SK-N-SH treated with all-trans-retinoic acid at 6 μM for 48 hours (cell line): ENCODE measurements at regions not wholly inside any gene's neighbourhood (a gene's known extent, or its start where the extent isn't known, plus 50 kb on each side); places are given as distances from the start of the nearest gene placed in this dataset.

Experiments used
- ATAC-seq: fragments of 200-7000 bp; cut with Tn5 transposase; 3 replicates; pipeline ENCODE4 v1.9.1; 2020; ENCODE audit warnings: mild to moderate bottlenecking, moderate library complexity
- ARNTL ChIP-seq: fragments of 450-650 bp; formaldehyde crosslinking; IDR thresholded peaks from 2 replicates; pipeline ENCODE4 v1.5.0; 2020; ENCODE audit warnings: low read depth, mild to moderate bottlenecking, moderate library complexity, borderline replicate concordance
- BACH2 ChIP-seq: fragments of 250-450 bp; sonication (Bioruptor Pico); IDR thresholded peaks from 2 replicates; pipeline ENCODE4 v1.9.0; 2021; ENCODE audit warnings: mild to moderate bottlenecking, borderline replicate concordance
- CREB5 ChIP-seq: fragments of 250-450 bp; sonication (Bioruptor Pico); IDR thresholded peaks from 2 replicates; pipeline ENCODE4 v1.5.1; 2020; ENCODE audit warnings: low read depth, mild to moderate bottlenecking, moderate library complexity
- CSDC2 ChIP-seq: fragments of 250-450 bp; sonication (Bioruptor Pico); IDR thresholded peaks from 2 replicates; pipeline ENCODE4 v1.5.0; 2020; ENCODE audit warnings: mild to moderate bottlenecking, moderate library complexity
- CSRNP3 ChIP-seq: fragments of 250-450 bp; sonication (Bioruptor Pico); IDR thresholded peaks from 2 replicates; pipeline ENCODE4 v1.5.1; 2021; ENCODE audit warnings: mild to moderate bottlenecking, moderate library complexity
- ESRRG ChIP-seq: fragments of 250-450 bp; sonication (Bioruptor Pico); IDR thresholded peaks from 2 replicates; pipeline ENCODE4 v1.6.1; 2021; ENCODE audit warnings: mild to moderate bottlenecking
- GLIS3 ChIP-seq: fragments of 250-450 bp; sonication (Bioruptor Pico); IDR thresholded peaks from 2 replicates; pipeline ENCODE4 v1.5.0; 2020; ENCODE audit warnings: mild to moderate bottlenecking, moderate library complexity
- ISL1 ChIP-seq: fragments of 250-450 bp; sonication (Bioruptor Pico); IDR thresholded peaks from 2 replicates; pipeline ENCODE4 v2.1.2; 2022; ENCODE audit warnings: mild to moderate bottlenecking, moderate library complexity
- OSR1 ChIP-seq: fragments of 250-450 bp; sonication (Bioruptor Pico); IDR thresholded peaks from 2 replicates; pipeline ENCODE4 v1.8.0; 2022; ENCODE audit warnings: moderate library complexity, mild to moderate bottlenecking, inconsistent platforms
- PATZ1 ChIP-seq: fragments of 250-450 bp; sonication (Bioruptor Pico); IDR thresholded peaks from 2 replicates; pipeline ENCODE4 v1.8.0; 2020; ENCODE audit warnings: mild to moderate bottlenecking, moderate library complexity, borderline replicate concordance
- POU6F1 ChIP-seq: fragments of 250-450 bp; sonication (Bioruptor Pico); IDR thresholded peaks from 2 replicates; pipeline ENCODE4 v1.8.0; 2021; ENCODE audit warnings: low read depth, mild to moderate bottlenecking, moderate library complexity, borderline replicate concordance
- PPARA ChIP-seq: fragments of 250-450 bp; sonication (Bioruptor Pico); IDR thresholded peaks from 2 replicates; pipeline ENCODE4 v1.5.0; 2020; ENCODE audit warnings: mild to moderate bottlenecking, borderline replicate concordance
- RARB ChIP-seq: fragments of 250-450 bp; sonication (Bioruptor Pico); IDR thresholded peaks from 2 replicates; pipeline ENCODE4 v1.8.0; 2021; ENCODE audit warnings: mild to moderate bottlenecking, moderate library complexity
- SNAI2 ChIP-seq: fragments of 250-450 bp; sonication (Bioruptor Pico); IDR thresholded peaks from 2 replicates; pipeline ENCODE4 v1.5.0; 2020; ENCODE audit warnings: mild to moderate bottlenecking, moderate library complexity
- TCF4 ChIP-seq: fragments of 250-450 bp; sonication (Bioruptor Pico); IDR thresholded peaks from 2 replicates; pipeline ENCODE4 v1.8.0; 2021; ENCODE audit warnings: mild to moderate bottlenecking, moderate library complexity, borderline replicate concordance
- TOX ChIP-seq: fragments of 250-450 bp; sonication (Bioruptor Pico); IDR thresholded peaks from 2 replicates; pipeline ENCODE4 v1.8.0; 2021; ENCODE audit warnings: mild to moderate bottlenecking, moderate library complexity, borderline replicate concordance
- TSHZ2 ChIP-seq: fragments of 250-450 bp; sonication (Bioruptor Pico); IDR thresholded peaks from 2 replicates; pipeline ENCODE4 v1.5.0; 2020; ENCODE audit warnings: mild to moderate bottlenecking, moderate library complexity
- ZC3H10 ChIP-seq: fragments of 250-450 bp; sonication (Bioruptor Pico); IDR thresholded peaks from 2 replicates; pipeline ENCODE4 v1.5.1; 2021; ENCODE audit warnings: mild to moderate bottlenecking, moderate library complexity
- ZFP3 ChIP-seq: fragments of 250-450 bp; sonication (Bioruptor Pico); IDR thresholded peaks from 2 replicates; pipeline ENCODE4 v1.5.0; 2020; ENCODE audit warnings: mild to moderate bottlenecking, moderate library complexity
- ZNF565 ChIP-seq: fragments of 450-650 bp; formaldehyde crosslinking; conservative IDR thresholded peaks from 2 replicates; pipeline ENCODE4 v1.5.0; 2020; ENCODE audit warnings: low read depth, mild to moderate bottlenecking, moderate library complexity
- ZNF70 ChIP-seq: fragments of 450-650 bp; formaldehyde crosslinking; IDR thresholded peaks from 2 replicates; pipeline ENCODE4 v1.5.0; 2020; ENCODE audit warnings: mild to moderate bottlenecking, moderate library complexity
- ZNF8 ChIP-seq: fragments of 450-650 bp; formaldehyde crosslinking; IDR thresholded peaks from 2 replicates; pipeline ENCODE4 v1.5.0; 2020; ENCODE audit warnings: mild to moderate bottlenecking, moderate library complexity

GRCh38 chr13:104001766-104002165 is 935.5 kb upstream of the SLC10A2 start:
- no peak for ATAC-seq
- TF ChIP-seq ARNTL (CRISPR knock-in tag) = no peak
- no peak for TF ChIP-seq CREB5 (CRISPR knock-in tag)
- TF ChIP-seq ZC3H10 (CRISPR knock-in tag) = no peak
- TF ChIP-seq GLIS3 (CRISPR knock-in tag) = no peak
- TF ChIP-seq ISL1 (CRISPR knock-in tag) = no peak
- no peak for TF ChIP-seq ZFP3 (CRISPR knock-in tag)
- no peak for TF ChIP-seq CSRNP3 (CRISPR knock-in tag)
- TF ChIP-seq ZNF8 = no peak
- TF ChIP-seq SNAI2 (CRISPR knock-in tag) = no peak
- TF ChIP-seq BACH2 (CRISPR knock-in tag) = no peak
- no peak for TF ChIP-seq RARB (CRISPR knock-in tag)
- TF ChIP-seq CSDC2 (CRISPR knock-in tag) = no peak
- TF ChIP-seq ZNF70 = no peak
- no peak for TF ChIP-seq PATZ1 (CRISPR knock-in tag)
- no peak for TF ChIP-seq TOX (CRISPR knock-in tag)

- no peak for ATAC-seq
Measured at GRCh38 chr13:103996733-103997132, 930.5 kb upstream of the SLC10A2 start.

More at GRCh38 chr13:103996733-103997132, 930.5 kb upstream of the SLC10A2 start:
- TF ChIP-seq CSRNP3 (CRISPR knock-in tag) (no peak), SNAI2 (CRISPR knock-in tag) (no peak), ESRRG (CRISPR knock-in tag) (no peak), TOX (CRISPR knock-in tag) (no peak), GLIS3 (CRISPR knock-in tag) (no peak), OSR1 (CRISPR knock-in tag) (no peak), ZNF565 (CRISPR knock-in tag) (no peak), ISL1 (CRISPR knock-in tag) (no peak), ZC3H10 (CRISPR knock-in tag) (no peak), RARB (CRISPR knock-in tag) (no peak), ZNF70 (no peak), PATZ1 (CRISPR knock-in tag) (no peak), CREB5 (CRISPR knock-in tag) (no peak), ZNF8 (no peak), CSDC2 (CRISPR knock-in tag) (no peak), ARNTL (CRISPR knock-in tag) (no peak), TCF4 (CRISPR knock-in tag) (no peak), TSHZ2 (CRISPR knock-in tag) (no peak), PPARA (CRISPR knock-in tag) (no peak), POU6F1 (no peak)
